HepG2 (cell line): ENCODE measurements at regions not wholly inside any gene's neighbourhood (a gene's known extent, or its start where the extent isn't known, plus 50 kb on each side); places are given as distances from the start of the nearest gene placed in this dataset.

Experiments used
- FOXA3 ChIP-seq: IDR thresholded peaks from 2 replicates; pipeline ENCODE4 v1.6.1; 2016; ENCODE audit warnings: missing genetic modification reagents, missing compliant biosample characterization
- FOXP4 ChIP-seq: sonication (generic); formaldehyde crosslinking; IDR thresholded peaks from 2 replicates; pipeline ENCODE4 v1.4.0; 2020; ENCODE audit warnings: missing genetic modification reagents
- GABPA ChIP-seq, 2 experiments: IDR thresholded peaks; 2 replicates each; pipeline ENCODE4 v1.6.1; 2011 to 2016; ENCODE audit warnings: low read depth in 2 of 2, low read length in 1 of 2, missing biosample characterization in 1 of 2, missing genetic modification characterization in 1 of 2
- MIXL1 ChIP-seq: IDR thresholded peaks from 2 replicates; pipeline ENCODE4 v1.6.1; 2016
- NFKB2 ChIP-seq: sonication (generic); formaldehyde crosslinking; IDR thresholded peaks from 2 replicates; pipeline ENCODE4 v1.4.0; 2020; ENCODE audit warnings: missing genetic modification reagents, borderline replicate concordance
- NONO ChIP-seq, 2 experiments: fragments of 450-650 bp in 1 of 2; sonication (generic) in 1 of 2; formaldehyde crosslinking in 1 of 2; IDR thresholded peaks in 1 of 2; conservative IDR thresholded peaks in 1 of 2; 2 replicates each; pipeline versions ENCODE4 v1.6.1 to v1.8.0; 2017 to 2022; ENCODE audit warnings: mild to moderate bottlenecking in 1 of 2, missing genetic modification reagents in 1 of 2, moderate library complexity in 1 of 2
- NR2F6 ChIP-seq, 2 experiments: IDR thresholded peaks; 2 replicates each; pipeline ENCODE4 v1.6.1; 2016; ENCODE audit warnings: antibody characterized with exemption in 1 of 2, mild to moderate bottlenecking in 1 of 2
- PAXIP1 ChIP-seq: sonication (generic); formaldehyde crosslinking; conservative IDR thresholded peaks from 2 replicates; pipeline ENCODE4 v1.4.0; 2020; ENCODE audit warnings: mild to moderate bottlenecking, missing genetic modification reagents, moderate library complexity
- SOX6 ChIP-seq, 2 experiments: fragments of 450-650 bp in 1 of 2; sonication (generic) in 1 of 2; formaldehyde crosslinking in 1 of 2; IDR thresholded peaks; 2 replicates each; pipeline versions ENCODE4 v1.4.0 to v1.6.1; 2017 to 2020; ENCODE audit warnings: antibody characterized with exemption in 1 of 2, mild to moderate bottlenecking in 1 of 2, missing genetic modification reagents in 1 of 2
- THRA ChIP-seq: sonication (generic); formaldehyde crosslinking; IDR thresholded peaks from 2 replicates; pipeline ENCODE4 v1.4.0; 2020; ENCODE audit warnings: missing genetic modification reagents, borderline replicate concordance
- TRIM22 ChIP-seq: fragments of 450-650 bp; IDR thresholded peaks from 2 replicates; pipeline ENCODE4 v1.6.1; 2017
- ZBTB39 ChIP-seq: sonication (generic); formaldehyde crosslinking; IDR thresholded peaks from 2 replicates; pipeline ENCODE4 v1.5.0; 2020; ENCODE audit warnings: missing genetic modification reagents
- ZBTB7B ChIP-seq: sonication (generic); formaldehyde crosslinking; IDR thresholded peaks from 2 replicates; pipeline ENCODE4 v1.4.0; 2020; ENCODE audit warnings: missing genetic modification reagents
- ZMYM4 ChIP-seq: sonication (generic); formaldehyde crosslinking; IDR thresholded peaks from 2 replicates; pipeline ENCODE4 v1.8.1; 2023; ENCODE audit warnings: mild to moderate bottlenecking, missing genetic modification reagents
- ZNF333 ChIP-seq: sonication (generic); formaldehyde crosslinking; IDR thresholded peaks from 2 replicates; pipeline ENCODE4 v1.4.0; 2020; ENCODE audit warnings: mild to moderate bottlenecking, missing genetic modification reagents, borderline replicate concordance
- ZNF577 ChIP-seq: sonication (generic); formaldehyde crosslinking; IDR thresholded peaks from 2 replicates; pipeline ENCODE4 v1.4.0; 2020; ENCODE audit warnings: mild to moderate bottlenecking, low read depth, missing genetic modification reagents, borderline replicate concordance
- ZNF7 ChIP-seq: IDR thresholded peaks from 2 replicates; pipeline ENCODE4 v1.6.1; 2016; ENCODE audit warnings: missing biosample characterization, missing genetic modification reagents
- ZNF720 ChIP-seq: sonication (generic); formaldehyde crosslinking; IDR thresholded peaks from 2 replicates; pipeline ENCODE4 v1.4.0; 2020; ENCODE audit warnings: missing genetic modification reagents
- ZNF788 ChIP-seq: sonication (generic); formaldehyde crosslinking; IDR thresholded peaks from 2 replicates; pipeline ENCODE4 v1.5.0; 2020; ENCODE audit warnings: mild to moderate bottlenecking, missing genetic modification reagents, borderline replicate concordance

- TF ChIP-seq PAXIP1 (CRISPR knock-in tag) (peak; percentile 81), ZBTB7B (CRISPR knock-in tag) (0 out of 2 replicates have a peak, but pooled peaks have one; percentile 43), TRIM22 (no peak), ZMYM4 (CRISPR knock-in tag) (peak; percentile 16; the same call in 1 of the 2 replicates), ZNF577 (CRISPR knock-in tag) (no peak), ZNF720 (no peak), GABPA (IDR thresholded peaks at IDR 0.05; ENCODE audit: low read depth, low read length) (no peak), GABPA (CRISPR knock-in tag; IDR thresholded peaks at IDR 0.05; ENCODE audit: low read depth) (0 out of 2 replicates have a peak, but pooled peaks have one; percentile 33), ZNF7 (CRISPR knock-in tag) (peak; percentile 39; the same call in 1 of the 2 replicates), FOXA3 (CRISPR knock-in tag) (peak; percentile 90), ZNF333 (CRISPR knock-in tag) (no peak), FOXP4 (CRISPR knock-in tag) (peak; percentile 53), NFKB2 (CRISPR knock-in tag) (no peak), THRA (CRISPR knock-in tag) (peak; percentile 47; the same call in 1 of the 2 replicates), NONO (IDR thresholded peaks at IDR 0.05) (no peak), NONO (CRISPR knock-in tag; conservative IDR thresholded peaks at IDR 0.05) (peak; percentile 43; the same call in 1 of the 2 replicates), MIXL1 (peak; percentile 74; the same call in 1 of the 2 replicates), ZBTB39 (no peak), ZNF788 (CRISPR knock-in tag) (no peak), NR2F6 (IDR thresholded peaks at IDR 0.05) (peak; percentile 55; the same call in 1 of the 2 replicates), NR2F6 (CRISPR knock-in tag; IDR thresholded peaks at IDR 0.05) (peak; percentile 35; the same call in 1 of the 2 replicates), SOX6 (IDR thresholded peaks at IDR 0.05) (no peak), SOX6 (CRISPR knock-in tag; IDR thresholded peaks at IDR 0.05) (peak; percentile 71)
Observed at GRCh38 chr17:13410874-13411273, 190.9 kb downstream of the HS3ST3A1 start (continued).
